HCT116 (cell line): ENCODE measurements at regions not wholly inside any gene's neighbourhood (a gene's known extent, or its start where the extent isn't known, plus 50 kb on each side); places are given as distances from the start of the nearest gene placed in this dataset.

Experiments
- ATAC-seq: fragments of 200-7000 bp; cut with Tn5 transposase; 2 replicates; pipeline ENCODE4 v1.9.1; 2020; ENCODE audit warnings: mild to moderate bottlenecking, moderate library complexity
- BruUV-seq: library from RNA; stranded (reverse); fragments of 400-500 nt; replicated peaks from 2 replicates; lab custom pipeline; 2021; lab: Mats Ljungman, UMichigan
- CTCF ChIA-PET: fragments of 300-600 bp; sonication (Branson Sonifier 250); formaldehyde crosslinking; loops from one replicate; lab custom pipeline; 2021; ENCODE audit warnings: antibody characterized with exemption; lab: Charles Lee
- POLR2A ChIA-PET: fragments of 300-600, 350-600 bp; sonication (Branson Sonifier 250); formaldehyde crosslinking; loops from one replicate; lab custom pipeline; 2021; ENCODE audit warnings: antibody characterized with exemption; lab: Charles Lee
- RAD21 ChIA-PET, 2 experiments: fragments of 300-600 bp; sonication (Branson Sonifier 250); formaldehyde crosslinking; loops; one replicate each; lab custom pipeline; 2023; ENCODE audit warnings: low total read pairs in 2 of 2; ENCODE audit not compliant: uncharacterized antibody in 2 of 2, unreplicated experiment in 2 of 2, low non-redundant PET in 1 of 2; lab: Charles Lee
- DNase-seq: peaks from one replicate; pipeline ENCODE4 v3.0.0-alpha.2; 2010; ENCODE audit warnings: low read depth, low spot score
- H2AFZ ChIP-seq: fragments of 200-600 bp; shearing (Covaris generic), sonication (generic); 2 replicates; pipeline ENCODE4 v1.6.1; 2017; ENCODE audit warnings: low read depth, mixed run types, mixed read lengths, antibody characterized with exemption, low read length; ENCODE audit not compliant: poor library complexity, severe bottlenecking
- H3K27ac ChIP-seq: 2 replicates; pipeline ENCODE4 v1.5.1; 2012; ENCODE audit warnings: low read depth, low read length
- H3K27me3 ChIP-seq: fragments of 200-600 bp; sonication (generic); 2 replicates; pipeline ENCODE4 v1.6.1; 2016; ENCODE audit warnings: mixed run types, low read length, mixed read lengths; ENCODE audit not compliant: insufficient read depth
- H3K36me3 ChIP-seq, 2 experiments: fragments of 200-500 bp in 1 of 2; fragments of 200-600 bp in 1 of 2; sonication (Bioruptor generic) in 1 of 2; sonication (generic) in 1 of 2; 2 replicates each; pipeline versions ENCODE4 v1.5.1 to v1.6.1; 2014 to 2016; ENCODE audit warnings: low read length in 2 of 2, inconsistent platforms in 1 of 2, mixed read lengths in 1 of 2, mixed run types in 1 of 2; ENCODE audit not compliant: insufficient read depth in 2 of 2, control insufficient read depth in 1 of 2
- H3K4me1 ChIP-seq, 2 experiments: fragments of 200-600 bp in 1 of 2; sonication (generic) in 1 of 2; 2 replicates each; pipeline versions ENCODE4 v1.5.1 to v1.6.1; 2012 to 2017; ENCODE audit warnings: low read length in 2 of 2, inconsistent platforms in 1 of 2, mild to moderate bottlenecking in 1 of 2, mixed read lengths in 1 of 2, mixed run types in 1 of 2, moderate library complexity in 1 of 2; ENCODE audit not compliant: insufficient read depth in 2 of 2, control insufficient read depth in 1 of 2
- H3K4me2 ChIP-seq: fragments of 200-600 bp; sonication (generic); 2 replicates; pipeline ENCODE4 v1.6.1; 2017; ENCODE audit warnings: mixed run types, low read length, mixed read lengths
- H3K4me3 ChIP-seq, 2 experiments: fragments of 200-600 bp in 1 of 2; sonication (generic) in 1 of 2; replicated peaks in 1 of 2; 2 replicates each; pipeline ENCODE4 v1.5.1; 2011 to 2016; ENCODE audit warnings: low read length in 2 of 2, control low read depth in 1 of 2, low read depth in 1 of 2, mild to moderate bottlenecking in 1 of 2, mixed read lengths in 1 of 2, mixed run types in 1 of 2
- H3K79me2 ChIP-seq: fragments of 200-600 bp; sonication (generic); 2 replicates; pipeline ENCODE4 v1.6.1; 2017; ENCODE audit warnings: mild to moderate bottlenecking, mixed run types, low read length, moderate library complexity, mixed read lengths; ENCODE audit not compliant: insufficient read depth
- H3K9ac ChIP-seq: fragments of 200-600 bp; sonication (generic); 2 replicates; pipeline ENCODE4 v1.6.1; 2016; ENCODE audit warnings: low read length, mixed read lengths
- H3K9me2 ChIP-seq: fragments of 200-600 bp; sonication (generic), shearing (Covaris generic); 2 replicates; pipeline ENCODE4 v1.6.1; 2017; ENCODE audit warnings: mixed run types, mild to moderate bottlenecking, moderate library complexity; ENCODE audit not compliant: insufficient read depth
- H3K9me3 ChIP-seq, 2 experiments: fragments of 200-500 bp in 1 of 2; fragments of 200-600 bp in 1 of 2; sonication (Bioruptor generic) in 1 of 2; sonication (generic) in 1 of 2; 2 replicates each; pipeline ENCODE4 v1.6.1; 2014 to 2017; ENCODE audit warnings: low read length in 2 of 2, mixed read lengths in 2 of 2, inconsistent platforms in 1 of 2, low read depth in 1 of 2, mild to moderate bottlenecking in 1 of 2, mixed run types in 1 of 2, moderate library complexity in 1 of 2; ENCODE audit not compliant: control insufficient read depth in 1 of 2, insufficient read depth in 1 of 2
- H4K20me1 ChIP-seq: fragments of 200-600 bp; sonication (generic), shearing (Covaris generic); 2 replicates; pipeline ENCODE4 v1.6.1; 2017; ENCODE audit warnings: mixed run types, mild to moderate bottlenecking, moderate library complexity; ENCODE audit not compliant: insufficient read depth
- CEBPB ChIP-seq: IDR thresholded peaks from 2 replicates; pipeline ENCODE4 v1.6.1; 2012; ENCODE audit warnings: low read depth
- POLR2A ChIP-seq: IDR thresholded peaks from 2 replicates; pipeline ENCODE4 v1.7.0; 2011; ENCODE audit warnings: borderline replicate concordance; ENCODE audit not compliant: insufficient read depth, insufficient read length; ENCODE audit errors: extremely low read depth
- SP1 ChIP-seq: IDR thresholded peaks from 2 replicates; pipeline ENCODE4 v1.6.1; 2012; ENCODE audit warnings: low read depth
- SRF ChIP-seq: IDR thresholded peaks from 2 replicates; pipeline ENCODE4 v1.6.1; 2012; ENCODE audit warnings: low read depth
- TCF7L2 ChIP-seq: IDR thresholded peaks from 2 replicates; pipeline ENCODE4 v1.7.0; 2011; ENCODE audit warnings: borderline replicate concordance, inconsistent platforms; ENCODE audit not compliant: insufficient read depth, insufficient read length; ENCODE audit errors: extremely low read depth
- YY1 ChIP-seq: IDR thresholded peaks from 2 replicates; pipeline ENCODE4 v1.6.1; 2011; ENCODE audit warnings: low read length, low read depth, moderate library complexity, mild to moderate bottlenecking; ENCODE audit not compliant: insufficient replicate concordance; ENCODE audit errors: extremely low read depth
- intact Hi-C: fragments of 100-400 bp; cut with micrococcal nuclease; formaldehyde crosslinking; loops from 2 replicates; pipeline ENCODE4 v1.10.0; 2022
- TF ChIP-seq, protein P1 (sequence below): IDR thresholded peaks from 2 replicates; pipeline ENCODE4 v1.6.1; 2012; ENCODE audit warnings: low read depth
- TF ChIP-seq, protein P2 (sequence below): IDR thresholded peaks from 2 replicates; pipeline ENCODE4 v1.6.1; 2011; ENCODE audit warnings: mild to moderate bottlenecking, low read length, moderate library complexity; ENCODE audit not compliant: insufficient replicate concordance; ENCODE audit errors: extremely low read depth
- TF ChIP-seq, protein P3 (sequence below): IDR thresholded peaks from 2 replicates; pipeline ENCODE4 v1.6.1; 2012

DNA sequence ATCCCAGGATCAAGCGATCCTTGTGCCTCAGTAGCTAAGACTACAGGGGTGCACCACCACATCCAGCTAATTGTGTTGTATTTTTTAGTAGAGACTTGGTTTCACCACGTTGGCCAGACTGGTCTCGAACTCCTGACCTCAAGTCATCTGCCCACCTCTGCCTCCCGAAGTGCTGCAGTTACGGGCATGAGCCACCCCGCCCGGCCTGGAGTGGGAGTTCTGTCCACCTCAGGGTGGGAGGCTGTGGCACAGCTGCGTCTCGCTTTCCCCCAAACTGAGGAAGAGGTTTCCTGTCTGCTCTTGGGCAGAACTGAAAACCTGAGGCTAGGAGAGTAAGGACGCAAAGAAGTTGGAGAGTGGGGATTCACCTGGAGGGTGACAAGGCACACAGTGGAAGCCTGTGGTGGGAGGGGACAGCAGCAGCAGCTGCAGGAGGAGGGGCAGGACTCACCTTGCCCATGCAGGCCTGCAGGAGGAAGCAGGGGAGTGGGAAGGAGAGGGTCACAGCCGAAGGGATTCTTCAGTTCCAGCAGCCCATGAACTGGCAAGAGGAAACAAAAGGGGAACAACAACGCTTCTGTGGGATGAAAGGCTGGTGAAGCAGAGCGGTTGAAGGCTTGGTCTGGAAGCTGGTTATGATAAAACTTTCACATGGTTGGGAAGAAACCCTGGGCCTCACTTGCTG, 181.4 kb downstream of the GAS1 start (continued):
- TF ChIP-seq, protein P1, sequence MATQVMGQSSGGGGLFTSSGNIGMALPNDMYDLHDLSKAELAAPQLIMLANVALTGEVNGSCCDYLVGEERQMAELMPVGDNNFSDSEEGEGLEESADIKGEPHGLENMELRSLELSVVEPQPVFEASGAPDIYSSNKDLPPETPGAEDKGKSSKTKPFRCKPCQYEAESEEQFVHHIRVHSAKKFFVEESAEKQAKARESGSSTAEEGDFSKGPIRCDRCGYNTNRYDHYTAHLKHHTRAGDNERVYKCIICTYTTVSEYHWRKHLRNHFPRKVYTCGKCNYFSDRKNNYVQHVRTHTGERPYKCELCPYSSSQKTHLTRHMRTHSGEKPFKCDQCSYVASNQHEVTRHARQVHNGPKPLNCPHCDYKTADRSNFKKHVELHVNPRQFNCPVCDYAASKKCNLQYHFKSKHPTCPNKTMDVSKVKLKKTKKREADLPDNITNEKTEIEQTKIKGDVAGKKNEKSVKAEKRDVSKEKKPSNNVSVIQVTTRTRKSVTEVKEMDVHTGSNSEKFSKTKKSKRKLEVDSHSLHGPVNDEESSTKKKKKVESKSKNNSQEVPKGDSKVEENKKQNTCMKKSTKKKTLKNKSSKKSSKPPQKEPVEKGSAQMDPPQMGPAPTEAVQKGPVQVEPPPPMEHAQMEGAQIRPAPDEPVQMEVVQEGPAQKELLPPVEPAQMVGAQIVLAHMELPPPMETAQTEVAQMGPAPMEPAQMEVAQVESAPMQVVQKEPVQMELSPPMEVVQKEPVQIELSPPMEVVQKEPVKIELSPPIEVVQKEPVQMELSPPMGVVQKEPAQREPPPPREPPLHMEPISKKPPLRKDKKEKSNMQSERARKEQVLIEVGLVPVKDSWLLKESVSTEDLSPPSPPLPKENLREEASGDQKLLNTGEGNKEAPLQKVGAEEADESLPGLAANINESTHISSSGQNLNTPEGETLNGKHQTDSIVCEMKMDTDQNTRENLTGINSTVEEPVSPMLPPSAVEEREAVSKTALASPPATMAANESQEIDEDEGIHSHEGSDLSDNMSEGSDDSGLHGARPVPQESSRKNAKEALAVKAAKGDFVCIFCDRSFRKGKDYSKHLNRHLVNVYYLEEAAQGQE = no peak
- TF ChIP-seq YY1 = no peak

DNA sequence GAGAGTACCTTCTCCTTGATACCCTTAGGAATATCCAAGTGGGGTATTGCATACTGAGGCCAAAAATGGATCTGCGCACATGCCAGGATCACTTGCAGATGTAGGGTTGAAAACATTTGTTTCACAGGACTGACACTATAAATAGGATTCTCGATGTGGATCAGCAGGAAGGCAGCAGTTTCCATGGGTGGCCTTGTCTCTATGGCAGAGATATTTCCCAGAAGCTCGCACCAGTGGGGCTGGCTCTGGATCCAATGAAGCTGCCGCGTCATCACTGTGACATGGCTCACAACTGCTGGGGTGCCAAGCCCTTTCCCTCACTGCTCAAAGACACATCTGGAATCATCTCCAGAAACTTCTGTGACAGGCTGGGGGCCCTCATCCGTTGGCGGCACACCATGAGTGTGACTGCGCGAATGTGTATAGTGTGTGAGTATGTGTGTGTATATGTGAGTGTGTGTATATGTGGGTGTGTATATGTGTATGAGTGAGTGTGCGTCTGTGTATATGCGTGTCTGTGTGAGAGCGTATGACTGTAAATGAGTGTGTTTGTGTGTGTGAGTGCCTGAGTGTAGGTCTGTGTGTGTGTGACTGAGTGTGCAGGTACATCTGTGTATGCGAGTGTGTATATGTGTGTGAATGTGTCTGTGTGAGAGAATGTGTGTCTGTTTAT, 182.5 kb downstream of the GAS1 start:
- TF ChIP-seq SP1 (no peak), SRF (no peak), TCF7L2 (no peak), CEBPB (no peak), YY1 (no peak), POLR2A (no peak)
- TF ChIP-seq, protein P1 = no peak
- TF ChIP-seq, protein P2, sequence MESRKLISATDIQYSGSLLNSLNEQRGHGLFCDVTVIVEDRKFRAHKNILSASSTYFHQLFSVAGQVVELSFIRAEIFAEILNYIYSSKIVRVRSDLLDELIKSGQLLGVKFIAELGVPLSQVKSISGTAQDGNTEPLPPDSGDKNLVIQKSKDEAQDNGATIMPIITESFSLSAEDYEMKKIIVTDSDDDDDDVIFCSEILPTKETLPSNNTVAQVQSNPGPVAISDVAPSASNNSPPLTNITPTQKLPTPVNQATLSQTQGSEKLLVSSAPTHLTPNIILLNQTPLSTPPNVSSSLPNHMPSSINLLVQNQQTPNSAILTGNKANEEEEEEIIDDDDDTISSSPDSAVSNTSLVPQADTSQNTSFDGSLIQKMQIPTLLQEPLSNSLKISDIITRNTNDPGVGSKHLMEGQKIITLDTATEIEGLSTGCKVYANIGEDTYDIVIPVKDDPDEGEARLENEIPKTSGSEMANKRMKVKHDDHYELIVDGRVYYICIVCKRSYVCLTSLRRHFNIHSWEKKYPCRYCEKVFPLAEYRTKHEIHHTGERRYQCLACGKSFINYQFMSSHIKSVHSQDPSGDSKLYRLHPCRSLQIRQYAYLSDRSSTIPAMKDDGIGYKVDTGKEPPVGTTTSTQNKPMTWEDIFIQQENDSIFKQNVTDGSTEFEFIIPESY = no peak
- TF ChIP-seq, protein P3, sequence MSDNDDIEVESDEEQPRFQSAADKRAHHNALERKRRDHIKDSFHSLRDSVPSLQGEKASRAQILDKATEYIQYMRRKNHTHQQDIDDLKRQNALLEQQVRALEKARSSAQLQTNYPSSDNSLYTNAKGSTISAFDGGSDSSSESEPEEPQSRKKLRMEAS = no peak
- Histone ChIP-seq H3K4me1 (peaks cover 0 to 18% of the 10 kb centered on the region in 2 experiments; a peak in 2 of 4 replicates), H3K9me3 (no peaks in the 10 kb centered on the region), H3K9ac (no peak overlapping the region), H4K20me1 (no peaks in the 10 kb centered on the region), H3K36me3 (no peaks in the 10 kb centered on the region), H3K9me2 (no peaks in the 10 kb centered on the region), H2AFZ (no peak overlapping the region), H3K27me3 (no peaks in the 10 kb centered on the region), H3K79me2 (no peaks in the 10 kb centered on the region), H3K4me3 (no peak overlapping the region), H3K27ac (no peak overlapping the region), H3K4me2 (no peak overlapping the region)
- no TSS peak for BruUV-seq
- ATAC-seq (no peak), DNase-seq (no peak)
- intact Hi-C loops = no loop called here
- ChIA-PET RAD21 (no interaction called here), CTCF (no interaction called here), POLR2A (no interaction called here)
